ENCODE measurements at regions not wholly inside any gene's neighbourhood (a gene's known extent, or its start where the extent isn't known, plus 50 kb on each side); places are given as distances from the start of the nearest gene placed in this dataset.

GRCh38 chr1:181413195-181413815, 70.0 kb upstream of the CACNA1E start:
- Histone ChIP-seq H3K27ac (ENCODE audit: low read depth in 2 of 2, low read length in 2 of 2) (no peak overlapping the region), H3K9ac (ENCODE audit: low read depth in 1 of 2, low read length in 2 of 2) (no peak overlapping the region), H3K4me1 (ENCODE audit: control insufficient read depth in 2 of 2, insufficient read depth in 2 of 2, low read length in 2 of 2) (no peaks in the 10 kb centered on the region), H3K27me3 (ENCODE audit: control insufficient read depth in 2 of 2, insufficient read depth in 2 of 2, low read length in 2 of 2) (no peaks in the 10 kb centered on the region), H3K36me3 (ENCODE audit: control insufficient read depth in 2 of 2, insufficient read depth in 2 of 2, low read length in 2 of 2) (no peaks in the 10 kb centered on the region), H3K4me3 (ENCODE audit: low read length in 2 of 2) (no peak overlapping the region), H3K9me3 (ENCODE audit: control insufficient read depth in 2 of 2, low read length in 2 of 2) (no peaks in the 10 kb centered on the region)

GRCh38 chr1:181413836-181414235, 69.5 kb upstream of the CACNA1E start:
- Histone ChIP-seq H3K4me1 (ENCODE audit: control insufficient read depth in 2 of 2, insufficient read depth in 2 of 2, low read length in 2 of 2) (no peaks in the 10 kb centered on the region), H3K9ac (ENCODE audit: low read depth in 1 of 2, low read length in 2 of 2) (no peak overlapping the region), H3K36me3 (ENCODE audit: control insufficient read depth in 2 of 2, insufficient read depth in 2 of 2, low read length in 2 of 2) (no peaks in the 10 kb centered on the region), H3K4me3 (ENCODE audit: low read length in 2 of 2) (no peak overlapping the region), H3K27me3 (ENCODE audit: control insufficient read depth in 2 of 2, insufficient read depth in 2 of 2, low read length in 2 of 2) (no peaks in the 10 kb centered on the region), H3K27ac (ENCODE audit: low read depth in 2 of 2, low read length in 2 of 2) (no peak overlapping the region), H3K9me3 (ENCODE audit: control insufficient read depth in 2 of 2, low read length in 2 of 2) (no peaks in the 10 kb centered on the region)

GRCh38 chr1:181416268-181416860, 67.0 kb upstream of the CACNA1E start:
- no peaks in the 10 kb centered on the region for H3K4me1 ChIP-seq (ENCODE audit: control insufficient read depth in 2 of 2, insufficient read depth in 2 of 2, low read length in 2 of 2)
- no peaks in the 10 kb centered on the region for H3K36me3 ChIP-seq (ENCODE audit: control insufficient read depth in 2 of 2, insufficient read depth in 2 of 2, low read length in 2 of 2)
- H3K9ac ChIP-seq (ENCODE audit: low read depth in 1 of 2, low read length in 2 of 2) = no peak overlapping the region
- H3K27ac ChIP-seq (ENCODE audit: low read depth in 2 of 2, low read length in 2 of 2) = no peak overlapping the region
- no peak overlapping the region for H3K4me3 ChIP-seq (ENCODE audit: low read length in 2 of 2)
- no peaks in the 10 kb centered on the region for H3K27me3 ChIP-seq (ENCODE audit: control insufficient read depth in 2 of 2, insufficient read depth in 2 of 2, low read length in 2 of 2)
- no peaks in the 10 kb centered on the region for H3K9me3 ChIP-seq (ENCODE audit: control insufficient read depth in 2 of 2, low read length in 2 of 2)

- Histone ChIP-seq H3K4me3 (ENCODE audit: low read length in 2 of 2) (no peak overlapping the region), H3K27ac (ENCODE audit: low read depth in 2 of 2, low read length in 2 of 2) (no peak overlapping the region), H3K4me1 (ENCODE audit: control insufficient read depth in 2 of 2, insufficient read depth in 2 of 2, low read length in 2 of 2) (no peaks in the 10 kb centered on the region), H3K36me3 (ENCODE audit: control insufficient read depth in 2 of 2, insufficient read depth in 2 of 2, low read length in 2 of 2) (no peaks in the 10 kb centered on the region), H3K9ac (ENCODE audit: low read depth in 1 of 2, low read length in 2 of 2) (no peak overlapping the region), H3K9me3 (ENCODE audit: control insufficient read depth in 2 of 2, low read length in 2 of 2) (no peaks in the 10 kb centered on the region), H3K27me3 (ENCODE audit: control insufficient read depth in 2 of 2, insufficient read depth in 2 of 2, low read length in 2 of 2) (no peaks in the 10 kb centered on the region)
These were observed 65.4 kb upstream of the CACNA1E start for GRCh38 chr1:181417915-181418314.

GRCh38 chr1:181423301-181423918, 59.9 kb upstream of the CACNA1E start:
- no peak overlapping the region for H3K27ac ChIP-seq (ENCODE audit: low read depth in 2 of 2, low read length in 2 of 2)
- no peak overlapping the region for H3K9ac ChIP-seq (ENCODE audit: low read depth in 1 of 2, low read length in 2 of 2)
- H3K36me3 ChIP-seq (ENCODE audit: control insufficient read depth in 2 of 2, insufficient read depth in 2 of 2, low read length in 2 of 2) = no peaks in the 10 kb centered on the region
- H3K27me3 ChIP-seq (ENCODE audit: control insufficient read depth in 2 of 2, insufficient read depth in 2 of 2, low read length in 2 of 2) = peaks cover 0 to 4% of the 10 kb centered on the region in 2 donors
- H3K4me1 ChIP-seq (ENCODE audit: control insufficient read depth in 2 of 2, insufficient read depth in 2 of 2, low read length in 2 of 2) = no peaks in the 10 kb centered on the region
- H3K9me3 ChIP-seq (ENCODE audit: control insufficient read depth in 2 of 2, low read length in 2 of 2) = no peaks in the 10 kb centered on the region
- H3K4me3 ChIP-seq (ENCODE audit: low read length in 2 of 2) = no peak overlapping the region

- no peaks in the 10 kb centered on the region for H3K4me1 ChIP-seq (ENCODE audit: control insufficient read depth in 2 of 2, insufficient read depth in 2 of 2, low read length in 2 of 2)
- no peaks in the 10 kb centered on the region for H3K36me3 ChIP-seq (ENCODE audit: control insufficient read depth in 2 of 2, insufficient read depth in 2 of 2, low read length in 2 of 2)
- H3K9ac ChIP-seq (ENCODE audit: low read depth in 1 of 2, low read length in 2 of 2) = no peak overlapping the region
- peaks cover 0 to 4% of the 10 kb centered on the region in 2 donors for H3K27me3 ChIP-seq (ENCODE audit: control insufficient read depth in 2 of 2, insufficient read depth in 2 of 2, low read length in 2 of 2)
- no peaks in the 10 kb centered on the region for H3K9me3 ChIP-seq (ENCODE audit: control insufficient read depth in 2 of 2, low read length in 2 of 2)
- H3K4me3 ChIP-seq (ENCODE audit: low read length in 2 of 2) = no peak overlapping the region
- H3K27ac ChIP-seq (ENCODE audit: low read depth in 2 of 2, low read length in 2 of 2) = no peak overlapping the region
These were observed 58.4 kb upstream of the CACNA1E start for GRCh38 chr1:181424786-181425403.

- Histone ChIP-seq H3K27ac (ENCODE audit: low read depth in 2 of 2, low read length in 2 of 2) (no peak overlapping the region), H3K9ac (ENCODE audit: low read depth in 1 of 2, low read length in 2 of 2) (no peak overlapping the region), H3K4me1 (ENCODE audit: control insufficient read depth in 2 of 2, insufficient read depth in 2 of 2, low read length in 2 of 2) (no peaks in the 10 kb centered on the region), H3K36me3 (ENCODE audit: control insufficient read depth in 2 of 2, insufficient read depth in 2 of 2, low read length in 2 of 2) (no peaks in the 10 kb centered on the region), H3K27me3 (ENCODE audit: control insufficient read depth in 2 of 2, insufficient read depth in 2 of 2, low read length in 2 of 2) (peaks cover 0 to 4% of the 10 kb centered on the region in 2 donors), H3K9me3 (ENCODE audit: control insufficient read depth in 2 of 2, low read length in 2 of 2) (no peaks in the 10 kb centered on the region), H3K4me3 (ENCODE audit: low read length in 2 of 2) (no peak overlapping the region)
These were observed 57.8 kb upstream of the CACNA1E start for GRCh38 chr1:181425566-181425965.

- no peaks in the 10 kb centered on the region for H3K4me1 ChIP-seq (ENCODE audit: control insufficient read depth in 2 of 2, insufficient read depth in 2 of 2, low read length in 2 of 2)
- H3K9ac ChIP-seq (ENCODE audit: low read depth in 1 of 2, low read length in 2 of 2) = no peak overlapping the region
- no peak overlapping the region for H3K27ac ChIP-seq (ENCODE audit: low read depth in 2 of 2, low read length in 2 of 2)
- no peak overlapping the region for H3K4me3 ChIP-seq (ENCODE audit: low read length in 2 of 2)
- no peaks in the 10 kb centered on the region for H3K36me3 ChIP-seq (ENCODE audit: control insufficient read depth in 2 of 2, insufficient read depth in 2 of 2, low read length in 2 of 2)
- H3K27me3 ChIP-seq (ENCODE audit: control insufficient read depth in 2 of 2, insufficient read depth in 2 of 2, low read length in 2 of 2) = peaks cover 0 to 3% of the 10 kb centered on the region in 2 donors
- no peaks in the 10 kb centered on the region for H3K9me3 ChIP-seq (ENCODE audit: control insufficient read depth in 2 of 2, low read length in 2 of 2)
These were observed 53.9 kb upstream of the CACNA1E start for GRCh38 chr1:181429462-181429861.

- H3K4me3 ChIP-seq (ENCODE audit: low read length in 2 of 2) = no peak overlapping the region
- H3K36me3 ChIP-seq (ENCODE audit: control insufficient read depth in 2 of 2, insufficient read depth in 2 of 2, low read length in 2 of 2) = no peaks in the 10 kb centered on the region
- no peaks in the 10 kb centered on the region for H3K9me3 ChIP-seq (ENCODE audit: control insufficient read depth in 2 of 2, low read length in 2 of 2)
- H3K9ac ChIP-seq (ENCODE audit: low read depth in 1 of 2, low read length in 2 of 2) = no peak overlapping the region
- no peaks in the 10 kb centered on the region for H3K4me1 ChIP-seq (ENCODE audit: control insufficient read depth in 2 of 2, insufficient read depth in 2 of 2, low read length in 2 of 2)
- no peak overlapping the region for H3K27ac ChIP-seq (ENCODE audit: low read depth in 2 of 2, low read length in 2 of 2)
- no peaks in the 10 kb centered on the region for H3K27me3 ChIP-seq (ENCODE audit: control insufficient read depth in 2 of 2, insufficient read depth in 2 of 2, low read length in 2 of 2)
These were observed 53.1 kb upstream of the CACNA1E start for GRCh38 chr1:181430015-181430885.
